ENCODE measurements at regions not wholly inside any gene's neighbourhood (a gene's known extent, or its start where the extent isn't known, plus 50 kb on each side); places are given as distances from the start of the nearest gene placed in this dataset.

GRCh38 chr7:25652366-25652765 is 424.1 kb upstream of the NPVF start:
- TF ChIP-seq, protein P1, sequence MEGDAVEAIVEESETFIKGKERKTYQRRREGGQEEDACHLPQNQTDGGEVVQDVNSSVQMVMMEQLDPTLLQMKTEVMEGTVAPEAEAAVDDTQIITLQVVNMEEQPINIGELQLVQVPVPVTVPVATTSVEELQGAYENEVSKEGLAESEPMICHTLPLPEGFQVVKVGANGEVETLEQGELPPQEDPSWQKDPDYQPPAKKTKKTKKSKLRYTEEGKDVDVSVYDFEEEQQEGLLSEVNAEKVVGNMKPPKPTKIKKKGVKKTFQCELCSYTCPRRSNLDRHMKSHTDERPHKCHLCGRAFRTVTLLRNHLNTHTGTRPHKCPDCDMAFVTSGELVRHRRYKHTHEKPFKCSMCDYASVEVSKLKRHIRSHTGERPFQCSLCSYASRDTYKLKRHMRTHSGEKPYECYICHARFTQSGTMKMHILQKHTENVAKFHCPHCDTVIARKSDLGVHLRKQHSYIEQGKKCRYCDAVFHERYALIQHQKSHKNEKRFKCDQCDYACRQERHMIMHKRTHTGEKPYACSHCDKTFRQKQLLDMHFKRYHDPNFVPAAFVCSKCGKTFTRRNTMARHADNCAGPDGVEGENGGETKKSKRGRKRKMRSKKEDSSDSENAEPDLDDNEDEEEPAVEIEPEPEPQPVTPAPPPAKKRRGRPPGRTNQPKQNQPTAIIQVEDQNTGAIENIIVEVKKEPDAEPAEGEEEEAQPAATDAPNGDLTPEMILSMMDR (IDR thresholded peaks at IDR 0.05; ENCODE audit: insufficient read depth, low read length), result no peak
- TF ChIP-seq, protein P2, sequence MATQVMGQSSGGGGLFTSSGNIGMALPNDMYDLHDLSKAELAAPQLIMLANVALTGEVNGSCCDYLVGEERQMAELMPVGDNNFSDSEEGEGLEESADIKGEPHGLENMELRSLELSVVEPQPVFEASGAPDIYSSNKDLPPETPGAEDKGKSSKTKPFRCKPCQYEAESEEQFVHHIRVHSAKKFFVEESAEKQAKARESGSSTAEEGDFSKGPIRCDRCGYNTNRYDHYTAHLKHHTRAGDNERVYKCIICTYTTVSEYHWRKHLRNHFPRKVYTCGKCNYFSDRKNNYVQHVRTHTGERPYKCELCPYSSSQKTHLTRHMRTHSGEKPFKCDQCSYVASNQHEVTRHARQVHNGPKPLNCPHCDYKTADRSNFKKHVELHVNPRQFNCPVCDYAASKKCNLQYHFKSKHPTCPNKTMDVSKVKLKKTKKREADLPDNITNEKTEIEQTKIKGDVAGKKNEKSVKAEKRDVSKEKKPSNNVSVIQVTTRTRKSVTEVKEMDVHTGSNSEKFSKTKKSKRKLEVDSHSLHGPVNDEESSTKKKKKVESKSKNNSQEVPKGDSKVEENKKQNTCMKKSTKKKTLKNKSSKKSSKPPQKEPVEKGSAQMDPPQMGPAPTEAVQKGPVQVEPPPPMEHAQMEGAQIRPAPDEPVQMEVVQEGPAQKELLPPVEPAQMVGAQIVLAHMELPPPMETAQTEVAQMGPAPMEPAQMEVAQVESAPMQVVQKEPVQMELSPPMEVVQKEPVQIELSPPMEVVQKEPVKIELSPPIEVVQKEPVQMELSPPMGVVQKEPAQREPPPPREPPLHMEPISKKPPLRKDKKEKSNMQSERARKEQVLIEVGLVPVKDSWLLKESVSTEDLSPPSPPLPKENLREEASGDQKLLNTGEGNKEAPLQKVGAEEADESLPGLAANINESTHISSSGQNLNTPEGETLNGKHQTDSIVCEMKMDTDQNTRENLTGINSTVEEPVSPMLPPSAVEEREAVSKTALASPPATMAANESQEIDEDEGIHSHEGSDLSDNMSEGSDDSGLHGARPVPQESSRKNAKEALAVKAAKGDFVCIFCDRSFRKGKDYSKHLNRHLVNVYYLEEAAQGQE (IDR thresholded peaks at IDR 0.05; ENCODE audit: insufficient replicate concordance, low read depth), result no peak
- TF ChIP-seq GABPA (IDR thresholded peaks at IDR 0.05; ENCODE audit: low read depth) (no peak), POLR2AphosphoS5 (IDR thresholded peaks at IDR 0.05; ENCODE audit: low read depth) (no peak), SPI1 (IDR thresholded peaks at IDR 0.05; ENCODE audit: borderline replicate concordance, low read depth) (no peak)

Data from HL-60 (cell line).